Esophagus squamous epithelium (tissue), 5 donors: ENCODE measurements at regions not wholly inside any gene's neighbourhood (a gene's known extent, or its start where the extent isn't known, plus 50 kb on each side); places are given as distances from the start of the nearest gene placed in this dataset.
A peak's percentile ranks its signal among the peaks of the same experiment; 100 is the strongest.

Experiments used
- DNase-seq: peaks from one replicate; lab custom pipeline; 2025; lab: John Stamatoyannopoulos, UW
- H3K27ac ChIP-seq, 4 donors: fragments of 200-600 bp; sonication (generic); one replicate each; pipeline ENCODE4 v1.5.1; 2016 to 2019; ENCODE audit warnings: mild to moderate bottlenecking in 1 of 4
- H3K27me3 ChIP-seq, 4 donors: fragments of 200-600 bp; sonication (generic); 1 replicate in 3 of 4; 2 replicates in 1 of 4; pipeline versions ENCODE4 v1.5.1 to v1.6.0; 2017 to 2021; ENCODE audit warnings: antibody characterized with exemption in 1 of 4
- H3K36me3 ChIP-seq, 3 donors: fragments of 200-600 bp; sonication (generic); one replicate each; pipeline ENCODE4 v1.5.1; 2016 to 2019
- H3K4me1 ChIP-seq, 3 donors: fragments of 200-600 bp; sonication (generic); one replicate each; pipeline ENCODE4 v1.5.1; 2017 to 2019
- H3K4me3 ChIP-seq, 4 donors: fragments of 200-600 bp; sonication (generic); 1 replicate in 3 of 4; 2 replicates in 1 of 4; pipeline ENCODE4 v1.5.1; 2016 to 2019; ENCODE audit warnings: mild to moderate bottlenecking in 2 of 4, moderate library complexity in 1 of 4
- H3K9me3 ChIP-seq, 3 donors: fragments of 200-600 bp; sonication (generic); one replicate each; pipeline ENCODE4 v1.5.1; 2016 to 2019
- CTCF ChIP-seq, 6 experiments: fragments of 450-650 bp in 4 of 6; fragments of 200-600 bp in 2 of 6; sonication (generic) in 2 of 6; IDR thresholded peaks; one replicate each; pipeline ENCODE4 v1.5.1; 2016 to 2019; ENCODE audit warnings: antibody characterized with exemption in 6 of 6, mild to moderate bottlenecking in 4 of 6, moderate library complexity in 4 of 6
- POLR2A ChIP-seq, 4 donors: fragments of 450-650 bp; IDR thresholded peaks; one replicate each; pipeline ENCODE4 v1.6.1; 2017; ENCODE audit warnings: antibody characterized with exemption in 4 of 4, mild to moderate bottlenecking in 4 of 4, moderate library complexity in 3 of 4
- WGBS, 2 donors: methylation state at CpG; one replicate each; pipeline ENCODE4 v1.1.5; 2018; 5-methylcytosine and 5-hydroxymethylcytosine counted together
- intact Hi-C: fragments of 100-400 bp; cut with DNase I; formaldehyde crosslinking; loops from one replicate; pipeline ENCODE4 v1.15.0; 2022
- donor health status: DM: yes; HTN: yes; CAD: no.

- Histone ChIP-seq H3K27ac (no peak overlapping the region), H3K4me1 (peaks cover 0 to 48% (median 14%) of the 10 kb centered on the region in 3 donors), H3K36me3 (no peaks in the 10 kb centered on the region), H3K9me3 (no peaks in the 10 kb centered on the region), H3K27me3 (no peaks in the 10 kb centered on the region), H3K4me3 (no peak overlapping the region)
- 69 to 76% methylated on average over 6 of the region's 6 CpGs for WGBS, 2 donors
- no peak for DNase-seq
- intact Hi-C loops, result no loop called here
- TF ChIP-seq POLR2A (IDR thresholded peaks at IDR 0.05) (no peak), CTCF (IDR thresholded peaks at IDR 0.05) (no peak)
Measured at GRCh38 chr12:5139751-5140150, 96.1 kb downstream of the KCNA5 start.

- 20 to 32% methylated on average over 3 of the region's 3 CpGs for WGBS, 2 donors
- Histone ChIP-seq H3K36me3 (no peaks in the 10 kb centered on the region), H3K27me3 (no peaks in the 10 kb centered on the region), H3K4me1 (peaks cover 0 to 48% (median 14%) of the 10 kb centered on the region in 3 donors), H3K4me3 (no peak overlapping the region), H3K9me3 (no peaks in the 10 kb centered on the region), H3K27ac (peak overlapping the region in 2 of 4 donors; percentile 9 to 13)
- TF ChIP-seq POLR2A (IDR thresholded peaks at IDR 0.05) (no peak), CTCF (IDR thresholded peaks at IDR 0.05) (no peak)
- no peak for DNase-seq
- intact Hi-C loops, result no loop called here
Measured at GRCh38 chr12:5140190-5140589, 96.5 kb downstream of the KCNA5 start.

- TF ChIP-seq CTCF (IDR thresholded peaks at IDR 0.05) (no peak), POLR2A (IDR thresholded peaks at IDR 0.05) (no peak)
- Histone ChIP-seq H3K9me3 (no peaks in the 10 kb centered on the region), H3K4me3 (no peak overlapping the region), H3K36me3 (no peaks in the 10 kb centered on the region), H3K27me3 (peaks cover 0 to 10% (median 0%) of the 10 kb centered on the region in 4 donors), H3K4me1 (peaks cover 0 to 60% (median 10%) of the 10 kb centered on the region in 3 donors), H3K27ac (peak overlapping the region in 3 of 4 donors; percentile 44 to 59 (median 45))
- WGBS, 2 donors, result 20 to 29% methylated on average over 1 of the region's 1 CpG
- intact Hi-C loops, result no loop called here
- DNase-seq, result no peak
Measured at GRCh38 chr12:5148880-5149279, 105.2 kb downstream of the KCNA5 start.

GRCh38 chr12:5154091-5154490 is 110.4 kb downstream of the KCNA5 start:
- TF ChIP-seq POLR2A (IDR thresholded peaks at IDR 0.05), result no peak
- no peak for DNase-seq
- Histone ChIP-seq H3K9me3 (no peaks in the 10 kb centered on the region), H3K27ac (no peak overlapping the region), H3K4me3 (no peak overlapping the region), H3K36me3 (no peaks in the 10 kb centered on the region), H3K27me3 (peaks cover 0 to 34% (median 0%) of the 10 kb centered on the region in 4 donors), H3K4me1 (peaks cover 0 to 49% (median 9%) of the 10 kb centered on the region in 3 donors)
- intact Hi-C loops, result no loop called here
- 72 to 89% methylated on average over 3 to 4 of the region's 5 CpGs for WGBS, 2 donors

GRCh38 chr12:5155866-5156265 is 112.2 kb downstream of the KCNA5 start:
- no peaks in the 10 kb centered on the region for H3K36me3 ChIP-seq
- TF ChIP-seq POLR2A (IDR thresholded peaks at IDR 0.05) (no peak), CTCF (IDR thresholded peaks at IDR 0.05) (no peak)
- no peak overlapping the region for H3K4me3 ChIP-seq
- no peak for DNase-seq
- H3K9me3 ChIP-seq, result no peaks in the 10 kb centered on the region
- WGBS, 2 donors, result 59 to 87% methylated on average over 5 to 6 of the region's 9 CpGs
- H3K27ac ChIP-seq, result no peak overlapping the region
- H3K27me3 ChIP-seq, result peaks cover 0 to 30% (median 0%) of the 10 kb centered on the region in 4 donors
- intact Hi-C loops, result no loop called here
- peaks cover 0 to 31% (median 7%) of the 10 kb centered on the region in 3 donors for H3K4me1 ChIP-seq

- H3K27ac ChIP-seq, result no peak overlapping the region
- H3K36me3 ChIP-seq, result no peaks in the 10 kb centered on the region
- no peaks in the 10 kb centered on the region for H3K9me3 ChIP-seq
- peaks cover 0 to 26% (median 0%) of the 10 kb centered on the region in 4 donors for H3K27me3 ChIP-seq
- WGBS, 2 donors, result 75% methylated on average over 1 of the region's 1 CpG; no CpG with 5 or more reads in 1 of the 2 donors
- no peak overlapping the region for H3K4me3 ChIP-seq
- TF ChIP-seq CTCF (IDR thresholded peaks at IDR 0.05), result no peak
- TF ChIP-seq POLR2A (IDR thresholded peaks at IDR 0.05), result no peak
- intact Hi-C loops, result no loop called here
- no peak for DNase-seq
- H3K4me1 ChIP-seq, result peaks cover 0 to 13% (median 0%) of the 10 kb centered on the region in 3 donors
Measured at GRCh38 chr12:5160827-5161226, 117.1 kb downstream of the KCNA5 start.
